ENCODE measurements at regions not wholly inside any gene's neighbourhood (a gene's known extent, or its start where the extent isn't known, plus 50 kb on each side); places are given as distances from the start of the nearest gene placed in this dataset.

DNA sequence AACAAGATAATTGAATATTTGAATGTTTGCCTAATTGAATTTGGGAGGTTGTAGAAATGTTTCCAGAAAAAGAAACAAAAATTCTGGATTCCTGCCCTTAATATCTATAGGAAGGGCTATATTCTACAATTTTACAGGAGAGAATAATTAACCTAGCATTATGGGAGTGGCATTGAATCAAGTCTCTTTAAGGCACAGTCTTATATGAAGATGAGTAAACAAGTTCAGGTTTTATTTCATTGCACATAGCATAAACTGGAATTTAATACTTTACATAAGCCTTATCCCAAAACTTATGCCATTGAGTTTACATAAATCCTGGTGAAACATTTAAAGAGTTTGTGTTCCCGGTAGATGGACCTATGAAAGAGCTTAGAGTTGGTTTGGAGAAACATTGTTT is 138.1 kb upstream of the ADAMTSL1 start:
- no peak for DNase-seq (ENCODE audit: low read depth in 3 of 3, low spot score in 1 of 3)

DNA sequence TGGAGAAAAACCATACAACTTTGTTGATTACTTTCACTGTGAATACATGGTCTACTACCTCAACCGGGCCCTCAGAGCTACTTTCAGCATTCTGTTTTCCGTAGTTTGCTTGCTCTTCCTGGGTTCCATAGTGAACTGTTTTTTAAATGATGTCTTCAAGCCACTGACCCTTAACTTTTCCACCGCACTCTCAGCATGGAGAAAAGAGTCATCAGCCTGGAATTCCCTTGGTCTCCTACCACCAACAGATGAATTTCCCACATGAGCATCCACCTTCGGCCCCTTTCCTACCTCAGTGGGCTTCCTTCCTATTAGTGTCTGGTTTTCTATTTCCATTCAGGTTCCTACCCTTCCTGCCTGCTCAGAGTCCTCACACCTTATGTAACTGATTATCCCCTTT is 135.9 kb upstream of the ADAMTSL1 start:
- DNase-seq (ENCODE audit: low read depth in 3 of 3, low spot score in 1 of 3): no peak

DNA sequence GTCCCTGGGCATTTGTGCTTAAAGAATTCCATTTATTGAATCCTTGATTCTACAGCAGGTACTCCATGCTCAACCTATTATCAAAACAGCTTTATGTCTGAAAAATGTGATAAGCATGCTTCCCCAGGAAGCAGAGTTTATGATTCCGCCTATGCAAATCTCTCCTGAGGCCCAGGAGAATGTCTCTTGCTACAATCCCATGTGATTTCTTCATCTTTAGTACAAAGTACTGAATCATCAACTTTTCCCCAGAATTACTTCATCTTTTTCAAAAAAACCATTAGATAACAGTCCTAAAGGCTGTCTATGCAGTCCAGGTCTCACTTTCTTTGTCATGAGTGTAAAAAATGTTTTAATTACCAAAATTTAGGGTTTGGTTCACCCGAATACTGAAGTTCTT is 130.2 kb upstream of the ADAMTSL1 start:
- DNase-seq (ENCODE audit: low read depth in 3 of 3, low spot score in 1 of 3): no peak

DNA sequence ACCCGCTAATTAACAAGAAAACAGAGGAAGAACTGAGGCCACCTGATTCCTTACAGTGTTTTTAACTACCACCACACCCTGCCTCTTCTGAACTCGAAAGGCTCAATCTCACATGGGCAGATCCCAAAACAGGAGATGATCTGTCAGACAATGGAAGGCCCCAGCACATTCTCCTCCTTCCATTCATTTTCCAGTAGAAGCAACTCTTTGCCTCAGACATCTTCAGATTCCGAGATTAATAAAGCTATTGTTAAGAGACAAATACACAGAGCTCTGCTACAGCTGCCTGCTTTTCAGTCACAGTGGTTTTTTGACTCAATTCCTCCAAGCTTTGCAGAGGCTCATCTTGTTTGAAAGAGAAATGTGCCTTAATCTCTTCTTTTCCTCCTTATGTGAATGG is 127.2 kb upstream of the ADAMTSL1 start:
- no peak for DNase-seq (ENCODE audit: low read depth in 3 of 3, low spot score in 1 of 3)

DNA sequence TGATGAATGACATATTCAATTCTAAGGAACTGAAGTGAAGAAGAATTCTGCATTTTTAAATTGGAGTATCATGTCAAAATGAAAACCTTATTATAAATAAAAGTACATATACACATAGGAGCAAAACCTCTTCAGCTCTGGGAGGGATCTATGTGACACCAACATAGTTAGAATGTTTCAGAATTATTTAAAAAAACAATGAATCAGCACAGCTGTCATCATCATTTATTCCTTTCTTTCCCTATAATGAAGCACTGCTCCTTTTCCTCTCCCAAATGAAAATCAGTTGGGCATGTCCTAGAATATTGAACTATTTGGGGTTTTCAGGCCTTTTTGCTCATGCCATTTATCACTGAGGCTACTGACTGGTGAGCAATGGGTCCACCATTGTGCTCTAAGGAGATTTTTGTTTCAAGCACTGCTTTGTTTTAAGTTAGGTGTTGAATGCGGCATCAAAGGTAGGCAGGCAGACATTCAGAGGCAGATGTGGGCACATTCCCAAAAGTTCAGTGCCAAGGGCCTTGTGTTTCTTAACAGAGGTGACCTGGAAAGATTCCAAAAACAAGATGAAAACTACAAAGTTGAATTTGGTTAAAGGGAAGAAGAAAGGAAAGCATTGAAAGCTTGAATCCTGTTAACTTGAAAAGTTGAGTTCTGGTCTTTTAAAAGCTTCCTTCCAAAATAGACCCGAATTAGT is 126.4 kb upstream of the ADAMTSL1 start:
- no peak for DNase-seq (ENCODE audit: low read depth in 3 of 3, low spot score in 1 of 3)

DNA sequence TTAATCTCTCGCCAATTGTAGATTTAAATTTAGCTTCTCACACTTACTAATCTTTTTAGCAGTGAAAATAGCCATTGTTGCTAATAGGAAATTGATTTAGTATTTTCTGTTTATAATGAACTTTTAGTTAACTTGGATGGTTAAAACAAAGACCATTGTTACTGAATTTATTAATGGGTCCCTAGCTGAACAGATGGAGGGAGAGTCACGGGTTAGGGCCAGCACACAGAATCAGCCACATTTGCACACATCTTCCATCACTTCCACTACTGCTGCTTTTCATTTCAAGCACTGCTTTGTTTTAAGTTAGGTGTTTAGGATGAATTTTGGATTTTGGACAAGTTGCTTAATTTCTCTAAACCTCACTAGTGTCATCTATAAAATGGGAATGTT is 125.9 kb upstream of the ADAMTSL1 start:
- DNase-seq (ENCODE audit: low read depth in 3 of 3, low spot score in 1 of 3): no peak

DNA sequence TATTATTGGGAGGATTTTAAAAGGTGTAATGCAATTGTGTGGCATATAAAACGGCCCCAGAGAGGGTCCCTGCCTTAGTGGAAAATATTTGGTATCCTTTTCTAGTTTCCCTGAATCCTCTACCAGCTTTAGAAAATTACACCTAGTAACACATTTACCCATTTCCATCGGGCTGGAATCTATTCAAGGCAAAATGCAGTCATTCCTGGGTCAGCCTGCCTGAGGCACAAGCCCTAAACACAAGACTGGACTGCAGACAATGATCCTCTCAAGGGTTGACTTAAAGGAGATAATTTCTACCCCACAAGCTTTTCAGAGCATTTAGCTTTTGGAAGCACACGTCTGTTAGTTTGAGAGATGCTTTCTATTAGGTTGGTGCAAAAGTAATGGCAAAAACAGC is 124.4 kb upstream of the ADAMTSL1 start:
- DNase-seq (ENCODE audit: low read depth in 3 of 3, low spot score in 1 of 3): no peak

DNA sequence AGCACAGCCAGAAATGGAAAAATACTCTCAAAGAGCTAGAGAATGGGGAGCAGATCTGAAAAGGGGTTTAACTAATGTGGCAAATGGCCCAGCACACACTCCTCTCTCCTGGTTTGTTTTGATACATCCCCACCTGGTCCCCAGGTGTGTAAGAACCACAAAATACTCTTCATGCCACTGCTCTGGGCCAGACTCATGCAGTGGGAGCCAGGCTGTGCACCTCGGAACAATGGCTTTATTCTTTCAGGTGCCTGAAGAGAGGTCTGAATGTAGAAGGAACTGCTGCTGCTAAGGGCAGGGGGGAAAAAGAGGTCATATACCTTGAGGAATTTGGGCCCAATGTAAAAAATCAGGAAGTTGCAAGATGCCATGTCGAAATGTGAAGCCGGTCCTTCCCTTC is 123.9 kb upstream of the ADAMTSL1 start:
- DNase-seq (ENCODE audit: low read depth in 3 of 3, low spot score in 1 of 3): no peak

DNA sequence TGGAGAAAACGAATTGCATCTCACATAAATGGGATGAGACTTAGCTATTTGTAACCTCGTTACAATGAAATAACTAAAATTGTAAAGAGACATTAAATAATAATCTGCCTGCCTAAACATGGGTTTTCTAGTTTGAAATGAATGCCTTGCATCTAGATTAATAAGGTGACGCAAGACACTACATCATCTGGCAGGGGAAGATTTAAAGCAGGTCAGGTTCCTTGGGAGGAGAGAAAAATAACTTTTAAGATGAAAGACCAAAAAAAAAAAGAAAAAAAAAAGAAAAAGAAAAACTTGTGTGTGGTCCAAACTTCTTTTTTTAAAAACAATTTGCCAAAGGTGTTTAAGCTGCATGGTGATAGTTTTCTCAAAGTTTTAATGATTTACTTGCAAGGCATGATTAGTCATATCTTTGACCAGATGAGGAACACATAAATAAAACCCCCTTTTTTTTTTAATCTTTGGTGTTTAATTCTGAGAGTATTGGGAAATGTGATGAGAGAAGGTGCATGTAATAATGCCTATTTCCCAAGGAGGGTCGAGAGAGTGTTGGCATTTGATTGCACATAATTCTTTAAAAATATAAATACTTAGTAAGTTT is 122.9 kb upstream of the ADAMTSL1 start:
- DNase-seq (ENCODE audit: low read depth in 3 of 3, low spot score in 1 of 3): no peak

DNA sequence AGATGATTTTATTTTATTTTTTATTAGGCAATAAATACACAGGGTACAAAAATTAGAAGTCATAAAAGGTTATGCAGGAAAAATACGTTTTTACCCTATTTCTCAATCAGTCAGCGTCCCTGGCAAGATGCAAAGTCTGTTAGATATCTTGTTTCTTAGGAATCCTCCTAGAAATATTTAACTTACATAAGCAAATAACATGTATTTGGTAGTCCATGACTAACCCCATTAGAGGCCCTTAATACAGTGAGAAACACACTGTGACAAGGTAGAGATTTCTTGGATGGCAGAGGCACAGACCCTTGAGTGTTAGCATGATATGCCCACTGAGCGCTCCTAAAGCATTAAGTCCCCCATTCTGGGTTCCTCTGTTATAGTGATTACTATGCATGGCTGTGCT is 121.2 kb upstream of the ADAMTSL1 start:
- DNase-seq (ENCODE audit: low read depth in 3 of 3, low spot score in 1 of 3): no peak

DNA sequence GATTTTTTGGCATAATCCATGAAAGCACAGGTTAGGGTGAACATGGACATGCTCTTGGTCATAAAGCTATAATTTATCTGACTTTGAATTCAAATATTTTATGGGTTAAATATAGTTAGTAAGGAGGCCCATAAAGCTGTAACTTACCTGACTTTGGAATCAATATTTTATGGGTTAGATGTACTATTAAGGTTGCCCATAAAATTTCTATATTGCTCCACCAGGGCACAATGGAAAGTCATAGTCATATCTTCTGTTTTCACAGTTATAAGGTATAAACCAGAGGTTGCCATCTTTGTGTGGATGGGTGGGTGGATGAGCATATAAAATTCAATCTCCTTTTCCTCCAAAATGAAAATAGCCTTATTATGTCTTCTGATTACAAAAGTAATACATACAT is 120.5 kb upstream of the ADAMTSL1 start:
- DNase-seq (ENCODE audit: low read depth in 3 of 3, low spot score in 1 of 3): no peak

DNA sequence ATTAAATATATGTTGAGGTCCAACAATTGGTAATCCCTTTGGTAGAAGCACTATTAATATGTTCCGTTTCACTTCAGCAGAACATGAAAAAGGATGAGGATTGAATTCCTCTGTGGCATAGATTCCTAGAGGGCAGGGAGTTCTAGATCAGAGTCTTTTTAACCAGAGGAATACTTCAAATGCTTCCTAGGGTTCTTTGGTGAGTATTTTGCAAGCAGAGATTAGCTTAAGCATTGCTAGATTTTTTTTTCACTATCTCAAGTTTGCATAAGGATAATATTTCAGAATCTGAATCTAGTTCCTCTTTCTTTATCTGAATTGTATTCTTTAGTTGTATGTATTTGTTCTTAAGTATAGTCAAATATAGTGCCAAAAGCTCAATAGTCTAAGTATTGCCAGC is 116.6 kb upstream of the ADAMTSL1 start:
- no peak for DNase-seq (ENCODE audit: low read depth in 3 of 3, low spot score in 1 of 3)

DNA sequence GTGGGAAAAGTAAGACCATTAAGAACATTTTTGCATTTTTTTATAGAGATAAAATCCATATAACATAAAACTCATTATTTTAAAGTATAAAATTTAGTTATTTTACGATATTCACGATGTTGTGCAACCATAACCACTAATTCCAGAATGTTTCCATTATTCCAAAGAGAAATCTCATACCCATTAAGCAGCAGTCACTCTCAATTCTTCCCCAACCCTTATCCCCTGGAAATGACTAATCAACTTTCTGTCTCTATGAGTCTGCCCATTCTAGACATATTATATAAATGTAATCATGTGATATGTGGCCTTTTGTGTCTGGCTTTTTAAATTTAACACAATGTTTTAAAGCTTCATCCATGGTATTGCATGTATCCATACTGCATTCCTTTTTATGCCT is 115.6 kb upstream of the ADAMTSL1 start:
- no peak for DNase-seq (ENCODE audit: low read depth in 3 of 3, low spot score in 1 of 3)

DNA sequence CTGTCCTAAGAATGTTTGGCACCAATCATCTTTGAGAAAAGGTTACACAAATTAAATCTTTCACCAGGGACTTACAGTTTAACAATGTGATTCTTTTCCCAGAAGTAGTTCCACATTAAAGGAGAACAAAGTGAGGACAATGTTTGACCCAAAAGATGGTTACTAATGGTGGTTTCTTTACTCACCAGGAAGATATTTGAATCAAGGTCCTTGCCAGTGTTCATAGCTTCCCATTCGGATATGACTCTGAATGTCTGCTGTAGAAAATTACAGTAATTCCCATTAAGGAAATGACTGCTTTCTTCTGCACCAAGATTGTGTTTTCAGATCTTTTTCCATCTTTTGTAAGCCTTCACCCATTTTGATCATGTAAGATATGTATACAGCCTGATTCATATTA is 114.6 kb upstream of the ADAMTSL1 start:
- DNase-seq (ENCODE audit: low read depth in 3 of 3, low spot score in 1 of 3): no peak

DNA sequence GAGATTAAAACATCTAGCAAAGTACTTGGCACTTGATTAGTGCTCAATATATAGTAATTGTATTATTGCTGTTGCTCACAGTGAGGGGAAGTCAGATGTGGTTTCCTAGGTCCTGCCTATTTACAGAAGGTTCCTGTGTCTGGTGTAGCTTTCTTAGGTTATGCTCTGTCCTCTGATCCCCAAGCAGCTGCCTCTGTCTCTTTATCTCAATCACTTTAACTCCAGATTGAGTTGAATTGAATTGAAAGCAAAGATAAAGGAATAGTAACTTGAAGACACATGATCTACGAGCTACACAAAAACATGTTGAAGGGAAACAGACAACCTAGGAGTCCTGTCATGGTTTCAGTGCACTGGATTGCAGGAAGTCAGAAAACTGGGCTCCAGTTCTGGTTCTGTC is 113.9 kb upstream of the ADAMTSL1 start:
- DNase-seq (ENCODE audit: low read depth in 3 of 3, low spot score in 1 of 3): no peak

DNA sequence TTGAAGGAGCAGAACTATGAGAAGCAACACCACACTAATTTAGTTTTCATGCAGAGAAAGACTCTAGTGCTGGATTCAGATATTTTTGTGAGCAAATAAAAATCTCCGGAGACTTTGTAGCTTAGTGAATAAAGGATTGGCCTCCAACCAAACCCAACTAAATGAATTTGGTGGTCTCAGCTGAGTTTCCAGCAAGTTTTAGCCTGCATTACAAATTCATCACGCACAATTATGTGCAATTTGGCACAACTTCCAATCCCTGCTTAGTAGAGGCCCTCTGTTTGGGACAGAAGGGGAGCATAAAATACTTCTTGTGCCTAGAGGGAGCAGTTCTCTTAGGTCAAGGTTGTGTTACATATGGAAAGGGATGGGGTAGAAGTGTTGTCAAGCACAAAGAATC is 112.3 kb upstream of the ADAMTSL1 start:
- no peak for DNase-seq (ENCODE audit: low read depth in 3 of 3, low spot score in 1 of 3)

DNA sequence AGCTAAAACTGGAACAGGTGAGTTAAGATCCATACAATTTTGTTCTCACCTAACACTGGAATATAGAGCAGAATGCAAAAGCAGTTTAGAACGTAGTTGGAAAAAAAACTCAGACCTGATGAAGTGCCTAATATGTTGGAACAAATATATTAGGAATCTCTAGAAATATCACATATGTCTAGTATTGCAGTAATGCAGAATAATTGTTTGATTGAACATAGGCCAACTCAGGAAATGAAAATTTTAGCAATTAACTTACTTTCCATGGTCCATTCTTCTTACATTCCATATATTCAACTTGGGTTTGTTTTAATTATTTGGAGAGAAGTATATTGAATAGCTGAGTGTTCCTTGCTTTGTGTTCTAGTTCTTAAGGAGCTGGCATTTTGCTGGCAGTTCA is 111.8 kb upstream of the ADAMTSL1 start:
- no peak for DNase-seq (ENCODE audit: low read depth in 3 of 3, low spot score in 1 of 3)

DNA sequence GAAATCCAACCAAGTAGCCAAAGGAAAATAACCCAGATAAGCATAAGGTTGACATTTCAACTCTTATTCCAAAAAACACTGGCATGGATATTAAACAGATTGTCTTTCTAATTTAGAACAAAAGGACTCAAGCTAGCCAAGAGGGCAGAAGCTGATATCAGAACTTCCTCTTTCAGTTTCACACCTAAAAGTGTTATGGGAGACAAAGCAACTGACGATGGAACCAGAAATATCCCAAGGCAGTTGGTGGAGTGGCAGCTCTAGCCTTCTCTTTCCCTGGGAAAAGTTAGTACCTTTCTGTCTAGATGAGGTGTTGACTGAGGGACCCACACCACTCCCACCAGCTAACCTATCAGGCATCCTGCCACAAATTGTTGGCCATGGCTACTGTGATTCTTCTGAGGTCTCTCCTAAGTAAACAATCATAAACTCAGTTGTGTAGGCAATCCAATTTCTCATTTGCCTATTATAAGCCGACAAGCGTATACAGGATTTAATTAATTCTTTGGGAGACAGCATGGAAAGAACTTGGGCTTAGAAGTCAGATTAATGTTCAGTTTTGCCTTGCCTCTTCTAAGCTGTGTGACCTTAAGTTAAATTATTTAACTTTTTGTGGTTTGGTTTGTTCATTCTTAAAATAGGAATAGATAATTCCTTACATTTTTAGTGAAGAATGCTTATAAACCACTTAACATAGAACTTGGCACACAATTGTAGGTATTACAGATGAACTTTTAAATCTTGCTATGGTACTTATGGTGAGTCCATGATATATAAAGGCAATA is 110.9 kb upstream of the ADAMTSL1 start:
- no peak for DNase-seq (ENCODE audit: low read depth in 3 of 3, low spot score in 1 of 3)

DNA sequence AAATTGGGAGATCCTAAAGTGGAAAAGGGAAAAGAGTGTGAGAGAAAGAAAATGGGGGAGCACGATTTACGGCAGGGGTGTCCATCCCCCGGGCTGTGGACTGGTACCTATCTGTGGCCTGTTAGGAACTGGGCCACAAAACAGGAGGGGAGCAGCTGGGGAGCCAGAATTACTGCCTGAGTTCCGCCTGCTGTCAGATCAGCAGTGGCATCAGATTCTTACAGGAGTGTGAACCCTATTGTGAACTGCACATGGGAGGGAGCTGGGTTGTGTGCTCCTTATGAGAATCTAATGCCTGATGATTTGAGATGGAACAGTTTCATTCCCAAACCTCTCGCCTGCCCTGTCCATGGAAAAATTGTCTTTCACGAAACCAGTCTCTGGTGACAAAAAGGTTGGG is 108.3 kb upstream of the ADAMTSL1 start:
- no peak for DNase-seq (ENCODE audit: low read depth in 3 of 3, low spot score in 1 of 3)

DNA sequence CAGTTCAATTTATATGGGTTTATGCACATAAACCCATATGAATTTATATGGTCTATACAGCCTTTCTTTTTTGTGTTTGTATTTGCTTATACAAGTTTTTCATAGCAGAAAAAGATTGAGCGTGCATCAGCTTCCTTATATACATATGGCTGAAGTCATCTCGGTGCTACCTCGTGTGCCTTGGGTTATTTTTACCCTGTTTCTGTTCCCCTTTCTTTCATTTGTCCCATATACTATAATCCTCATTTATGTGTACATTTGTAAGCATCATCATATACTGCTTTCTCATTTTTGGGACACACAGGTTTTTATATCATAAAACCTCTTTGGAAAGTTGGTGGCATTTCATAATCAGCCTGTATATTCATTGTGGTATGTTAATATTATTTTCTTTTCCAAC is 107.8 kb upstream of the ADAMTSL1 start:
- DNase-seq (ENCODE audit: low read depth in 3 of 3, low spot score in 1 of 3): no peak

DNA sequence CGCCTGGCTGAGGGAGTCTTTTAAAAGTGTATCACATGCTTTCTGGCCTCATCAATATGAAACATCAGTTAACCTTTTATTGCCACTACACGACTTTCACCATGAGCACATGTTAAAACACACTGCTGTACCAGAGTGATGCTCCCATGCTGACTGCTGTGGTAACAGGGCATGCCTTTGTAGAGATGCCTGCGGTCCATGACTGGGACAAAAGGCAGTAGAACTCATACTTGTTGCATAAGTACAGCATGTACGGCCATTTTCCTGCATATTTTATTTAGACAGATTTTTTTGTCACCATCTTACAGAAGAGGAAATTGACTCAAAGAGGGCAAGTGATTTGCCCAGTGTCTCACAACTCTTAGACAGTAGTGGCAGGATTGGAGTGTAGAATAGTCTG is 105.7 kb upstream of the ADAMTSL1 start:
- no peak for DNase-seq (ENCODE audit: low read depth in 3 of 3, low spot score in 1 of 3)

DNA sequence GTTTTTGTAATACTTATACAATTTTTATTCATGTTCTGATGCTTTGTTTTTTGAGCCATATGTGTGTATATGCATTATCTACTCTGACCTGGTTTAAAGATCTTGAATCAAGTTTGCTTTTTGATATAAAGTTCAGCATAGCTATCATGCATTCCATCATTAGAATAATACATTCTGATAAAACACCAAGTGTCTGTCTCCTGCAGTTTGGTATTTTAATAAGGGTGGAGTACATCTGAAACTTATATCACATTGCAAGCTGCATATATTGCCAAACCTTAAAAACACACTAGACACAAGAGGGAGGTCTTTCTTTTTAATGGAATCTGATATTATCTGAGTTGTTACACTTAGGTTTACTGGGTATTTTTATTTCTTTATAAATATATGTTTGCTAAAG is 102.8 kb upstream of the ADAMTSL1 start:
- no peak for DNase-seq (ENCODE audit: low read depth in 3 of 3, low spot score in 1 of 3)

DNA sequence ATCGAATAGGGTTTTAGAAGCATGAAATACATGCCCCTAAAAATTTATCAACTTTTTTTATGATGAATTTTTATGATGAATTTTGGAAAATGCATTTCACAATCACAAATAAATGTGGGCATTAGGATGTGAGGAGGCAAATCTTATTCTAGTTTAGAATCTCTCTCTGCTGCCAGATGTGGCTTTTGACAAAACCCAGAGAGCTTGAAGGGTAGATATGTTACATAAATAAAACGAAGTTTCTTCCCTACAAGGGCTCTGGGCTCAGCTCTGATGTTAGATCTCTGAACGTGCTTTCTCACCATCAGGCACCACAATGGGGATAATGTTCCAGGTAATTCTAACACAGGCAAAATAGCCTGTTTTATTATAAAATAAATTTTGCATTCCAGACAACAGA is 102.3 kb upstream of the ADAMTSL1 start:
- no peak for DNase-seq (ENCODE audit: low read depth in 3 of 3, low spot score in 1 of 3)

All from stimulated activated CD4-positive, alpha-beta T cell treated with anti-CD3 and anti-CD28 coated beads, TNF-alpha, amount 100 ng/mL, for 1 hour (primary cell).